ENCODE measurements at regions not wholly inside any gene's neighbourhood (a gene's known extent, or its start where the extent isn't known, plus 50 kb on each side); places are given as distances from the start of the nearest gene placed in this dataset.

GRCh38 chr22:47710135-47710534 lies 947.7 kb downstream of the TBC1D22A start:
- TF ChIP-seq CTCF (IDR thresholded peaks at IDR 0.05; ENCODE audit: insufficient read depth, low read length, poor library complexity, severe bottlenecking) (no peak), EZH2phosphoT487 (conservative IDR thresholded peaks at IDR 0.05; ENCODE audit: low read length) (no peak)
